IPS-NIHi7 (cell line): ENCODE measurements at regions not wholly inside any gene's neighbourhood (a gene's known extent, or its start where the extent isn't known, plus 50 kb on each side); places are given as distances from the start of the nearest gene placed in this dataset.
"Not testable (repeated sequence)": the region's sequence is repeated elsewhere in the genome, so short reads cannot be mapped to it uniquely, and the experiment has no call there.

ENCODE experiments used
- DNase-seq: peaks from one replicate; pipeline ENCODE4 v3.0.0; 2012; ENCODE audit warnings: mixed read lengths; ENCODE audit errors: extremely low spot score

DNA sequence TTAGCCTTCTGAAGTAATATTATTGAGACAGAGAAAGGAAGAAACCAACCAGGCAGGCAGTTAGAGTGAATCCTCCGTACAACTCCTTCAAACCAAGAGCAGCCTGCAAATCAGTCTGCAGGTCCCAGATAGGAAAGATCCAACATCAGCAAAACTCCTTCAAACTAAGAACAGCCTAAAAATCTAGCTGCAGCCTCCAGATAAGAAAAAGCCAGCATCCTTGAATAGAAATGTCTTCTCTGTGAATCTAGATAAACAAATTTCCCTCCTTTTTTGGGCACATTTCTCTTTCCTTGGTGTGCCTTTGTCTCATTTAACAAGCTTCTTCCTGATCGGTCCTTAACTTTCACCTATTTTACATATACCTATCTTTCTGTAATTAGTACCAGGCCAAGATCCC, 1004.6 kb upstream of the TMEFF2 start:
- DNase-seq: no peak

DNA sequence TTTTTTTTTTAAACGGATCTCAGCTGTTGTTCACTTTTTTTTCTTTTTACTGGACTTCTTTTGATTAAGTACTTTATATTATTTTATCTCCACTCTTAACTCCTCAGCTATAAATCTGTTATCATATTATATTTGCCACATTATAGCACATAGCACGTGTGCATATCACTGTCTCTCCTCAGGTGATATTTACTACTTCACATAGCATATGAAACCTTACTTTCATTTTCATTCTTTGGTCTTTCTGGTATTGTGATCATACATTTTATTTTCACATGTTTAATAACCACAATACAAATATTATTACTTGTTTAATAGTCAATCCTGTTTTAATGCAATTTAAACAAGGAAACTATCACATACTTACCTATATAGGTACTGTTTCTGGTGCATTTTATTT, 993.1 kb upstream of the TMEFF2 start:
- DNase-seq: no peak

DNA sequence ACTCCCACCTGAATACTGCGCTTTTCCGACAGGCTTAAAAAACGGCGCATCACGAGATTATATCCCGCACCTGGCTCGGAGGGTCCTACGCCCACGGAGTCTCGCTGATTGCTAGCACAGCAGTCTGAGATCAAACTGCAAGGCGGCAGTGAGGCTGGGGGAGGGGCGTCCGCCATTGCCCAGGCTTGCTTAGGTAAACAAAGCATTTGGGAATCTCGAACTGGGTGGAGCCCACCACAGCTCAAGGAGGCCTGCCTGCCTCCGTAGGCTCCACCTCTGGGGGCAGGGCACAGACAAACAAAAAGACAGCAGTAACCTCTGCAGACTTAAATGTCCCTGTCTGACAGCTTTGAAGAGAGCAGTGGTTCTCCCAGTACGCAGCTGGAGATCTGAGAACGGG, 976.2 kb upstream of the TMEFF2 start:
- not testable (repeated sequence) for DNase-seq

DNA sequence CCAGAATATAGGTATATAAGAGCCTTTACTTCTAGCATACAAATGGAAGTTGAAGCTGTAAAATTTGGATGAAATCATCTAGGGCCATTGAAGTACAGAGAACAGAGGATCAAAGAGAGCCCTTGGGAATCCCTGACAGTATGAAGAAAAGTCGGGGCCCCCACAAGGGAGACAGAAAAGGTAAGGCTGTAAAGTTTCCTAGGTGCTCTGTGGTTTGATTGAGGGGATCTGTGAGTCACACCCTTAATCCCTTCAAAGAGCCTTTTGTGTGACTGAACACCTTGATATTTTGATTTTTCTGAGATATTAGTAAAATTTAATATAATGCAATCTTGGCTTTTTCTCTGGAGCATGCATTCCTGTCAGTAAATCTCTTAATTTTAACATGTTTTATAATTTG, 961.7 kb upstream of the TMEFF2 start:
- no peak for DNase-seq

DNA sequence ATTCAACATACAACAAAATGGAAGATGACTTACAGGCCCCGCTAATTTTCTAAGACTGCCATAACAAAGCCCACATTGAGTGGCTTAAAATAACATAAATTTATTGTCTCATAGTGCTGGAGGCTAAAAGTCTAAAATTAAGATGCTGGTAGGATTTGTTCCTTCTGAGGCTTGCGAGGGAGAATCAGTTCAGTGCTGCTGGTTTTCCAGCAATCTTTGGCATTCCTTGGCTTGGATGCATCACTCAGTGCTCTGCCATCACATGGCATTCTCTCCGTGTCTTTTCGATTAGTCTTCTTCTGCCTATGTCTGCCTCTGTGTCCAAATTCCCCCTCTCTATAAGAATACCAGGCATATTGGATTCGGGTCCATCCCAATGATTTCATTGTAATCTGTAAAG, 959.3 kb upstream of the TMEFF2 start:
- no peak for DNase-seq

DNA sequence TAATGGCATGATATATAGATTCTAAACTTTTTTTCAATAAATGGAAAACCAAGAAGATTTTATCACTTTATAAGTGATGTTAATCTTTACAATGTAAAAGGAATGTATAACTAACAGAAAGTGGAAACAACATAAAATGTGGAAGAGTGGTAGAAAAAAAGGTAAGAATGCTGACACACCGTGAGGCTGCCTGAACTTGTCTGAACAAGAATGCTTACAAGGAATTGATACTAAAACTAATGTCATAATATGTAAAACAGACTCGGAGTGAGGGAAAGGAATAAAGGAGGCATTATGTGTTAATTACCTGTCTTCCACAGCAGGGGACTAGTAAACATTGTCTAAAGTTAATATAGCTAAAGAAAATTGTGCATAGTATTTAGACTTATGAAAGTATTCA, 958.8 kb upstream of the TMEFF2 start:
- DNase-seq: no peak

DNA sequence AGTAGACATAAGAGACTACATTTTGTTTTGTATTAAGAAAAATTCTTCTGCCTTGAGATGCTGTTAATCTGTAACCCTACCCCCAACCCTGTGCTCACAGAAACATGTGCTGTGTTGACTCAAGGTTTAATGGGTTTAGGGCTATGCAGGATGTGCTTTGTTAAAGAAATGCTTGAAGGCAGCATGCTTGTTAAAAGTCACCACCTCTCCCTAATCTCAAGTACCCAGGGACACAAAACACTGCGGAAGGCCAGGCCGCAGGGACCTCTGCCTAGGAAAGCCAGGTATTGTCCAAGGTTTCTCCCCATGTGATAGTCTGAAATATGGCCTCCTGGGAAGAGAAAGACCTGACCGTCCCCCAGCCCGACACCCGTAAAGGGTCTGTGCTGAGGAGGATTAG, 947.7 kb upstream of the TMEFF2 start:
- DNase-seq: not testable (repeated sequence)

DNA sequence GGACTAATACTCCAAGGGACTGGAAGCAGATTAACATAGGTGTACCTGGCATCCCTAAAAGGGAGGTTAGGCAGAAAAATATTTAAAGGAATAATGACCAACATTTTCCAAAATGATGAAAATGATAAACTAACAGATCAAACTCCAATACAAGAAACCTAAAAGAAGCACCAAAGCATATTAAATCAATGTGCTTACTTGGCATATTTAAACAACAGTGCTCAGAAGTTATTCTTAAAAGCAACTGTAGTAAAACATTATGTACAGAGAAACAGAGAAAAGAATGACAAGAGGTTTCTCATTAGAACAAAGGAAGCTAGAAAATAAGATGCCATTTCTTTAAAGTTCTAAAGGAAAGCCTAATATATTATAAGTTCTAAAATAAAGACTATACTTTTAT, 947.3 kb upstream of the TMEFF2 start:
- DNase-seq: no peak

DNA sequence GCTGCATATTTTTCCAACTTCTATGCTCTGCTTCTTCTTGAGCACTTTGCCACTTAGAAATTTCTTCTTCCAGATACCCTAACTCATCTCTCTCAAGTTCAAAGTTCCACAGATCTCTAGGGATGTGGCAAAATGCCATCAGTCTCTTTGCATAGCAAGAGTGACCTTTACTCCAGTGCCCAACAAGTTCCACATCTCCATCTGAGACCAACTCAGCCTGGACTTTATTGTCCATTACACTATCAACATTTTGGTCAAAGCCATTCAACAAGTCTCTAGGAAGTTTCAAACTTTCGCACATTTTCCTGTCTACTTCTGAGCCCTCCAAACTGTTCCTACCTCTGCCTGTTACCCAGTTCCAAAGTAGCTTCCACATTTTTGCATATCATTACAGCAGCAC, 946.2 kb upstream of the TMEFF2 start:
- DNase-seq: not testable (repeated sequence)

DNA sequence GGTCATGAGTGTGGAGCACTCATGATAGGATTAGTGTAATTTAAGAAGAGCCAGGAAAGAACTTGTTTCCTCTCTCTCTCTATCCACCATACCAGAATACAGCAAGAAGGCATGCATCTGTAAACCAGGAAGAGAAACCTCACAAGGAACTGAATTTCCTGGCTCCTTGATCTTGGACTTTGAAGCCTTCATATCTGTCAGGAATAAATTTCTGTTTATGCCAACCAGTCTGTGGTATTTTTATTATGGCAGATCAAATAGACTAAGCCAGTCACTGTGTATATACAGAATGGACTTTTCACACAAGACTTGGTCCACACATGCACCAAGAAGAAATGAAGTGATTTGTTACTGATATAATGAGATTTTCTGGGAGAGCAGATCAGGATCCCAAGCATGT, 930.1 kb upstream of the TMEFF2 start:
- no peak for DNase-seq

DNA sequence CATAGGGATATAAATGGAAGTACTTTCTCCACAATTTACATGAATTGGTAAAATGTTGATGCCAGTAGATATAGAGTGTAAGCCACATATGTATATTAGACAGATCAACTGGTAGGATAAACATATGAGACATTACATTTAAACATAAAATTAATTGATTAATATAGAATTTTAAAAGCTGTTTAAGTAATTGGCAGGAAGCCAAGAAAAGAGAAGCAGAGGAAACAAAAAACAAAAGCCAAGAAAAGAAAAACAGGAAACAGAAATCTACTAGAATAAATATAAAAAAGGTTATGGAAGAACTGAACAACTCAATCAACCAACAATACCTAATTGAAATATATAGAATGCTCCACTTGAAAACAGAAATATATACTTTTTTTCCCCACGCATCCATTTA, 920.1 kb upstream of the TMEFF2 start:
- DNase-seq: no peak

DNA sequence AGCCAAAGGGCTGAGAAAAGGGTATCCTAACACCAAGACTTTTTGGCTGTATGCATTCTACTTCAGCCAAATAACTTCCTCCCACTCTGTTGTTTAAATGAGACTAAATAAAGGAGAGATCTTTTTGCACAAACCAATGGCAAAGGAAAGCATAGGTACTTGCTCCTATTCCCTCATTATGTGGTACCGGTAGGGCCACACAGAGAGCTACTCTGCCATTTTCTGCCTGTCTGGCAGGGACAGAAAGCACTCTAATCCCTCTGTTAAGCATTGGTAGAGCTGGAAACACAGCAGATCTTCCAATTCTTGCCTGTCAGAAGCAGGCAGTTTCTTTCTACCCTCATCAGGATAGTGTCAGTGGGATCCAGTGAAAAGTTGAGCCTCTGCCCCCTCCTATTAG, 918.3 kb upstream of the TMEFF2 start:
- DNase-seq: no peak

DNA sequence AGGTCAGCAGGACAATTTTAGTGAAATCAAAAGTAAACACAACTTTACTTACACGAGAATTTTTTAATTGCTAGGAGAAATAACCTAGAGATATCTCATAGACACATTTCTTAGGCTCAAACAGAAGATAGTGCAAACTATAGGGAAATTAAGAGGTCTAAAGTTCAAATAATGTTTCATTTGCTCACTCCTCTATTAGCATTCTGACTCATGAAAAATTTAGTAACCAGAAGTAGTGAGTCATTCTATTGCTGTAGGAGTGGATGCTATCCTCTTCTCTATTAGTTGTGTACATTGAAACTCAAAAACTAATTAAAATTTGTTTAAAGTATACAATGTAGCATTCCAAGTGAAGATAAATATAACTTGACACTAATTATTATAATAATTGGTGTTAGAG, 908.3 kb upstream of the TMEFF2 start:
- DNase-seq: no peak

DNA sequence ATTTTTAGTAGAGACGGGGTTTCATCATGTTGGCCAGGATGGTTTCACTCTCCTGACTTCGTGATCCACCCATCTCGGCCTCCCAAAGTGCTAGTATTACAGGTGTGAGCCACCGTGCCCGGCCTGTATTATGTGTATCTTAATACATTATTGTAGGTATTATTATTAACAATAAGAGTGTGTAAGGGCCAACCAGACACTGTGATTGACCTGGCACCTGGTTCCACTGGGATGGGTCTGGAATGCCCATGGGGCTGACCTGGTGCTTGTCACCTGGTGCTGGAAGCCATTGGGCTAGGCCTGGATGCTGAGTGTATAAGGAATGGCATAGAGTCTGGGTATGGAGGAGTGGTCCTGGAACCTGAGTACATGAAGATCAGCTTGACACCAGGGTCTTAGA, 906.9 kb upstream of the TMEFF2 start:
- DNase-seq: no peak

DNA sequence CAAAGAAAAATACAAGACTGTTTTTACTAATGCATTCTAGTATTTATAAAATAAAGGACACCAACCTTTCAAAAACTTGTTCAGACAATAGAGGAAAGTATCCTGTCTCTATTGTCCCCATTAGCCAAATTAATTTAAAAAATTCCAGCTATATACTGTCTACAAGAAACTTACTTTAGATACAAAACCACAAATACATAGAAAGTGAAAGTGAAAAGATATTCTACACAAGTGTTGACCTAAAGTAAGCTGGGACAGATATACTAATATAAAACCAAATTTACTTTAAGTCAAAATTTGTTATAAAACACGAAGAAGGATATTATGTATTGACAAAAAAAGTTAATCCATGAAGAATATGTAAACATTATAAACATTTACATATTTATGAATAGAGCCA, 893.3 kb upstream of the TMEFF2 start:
- DNase-seq: no peak

DNA sequence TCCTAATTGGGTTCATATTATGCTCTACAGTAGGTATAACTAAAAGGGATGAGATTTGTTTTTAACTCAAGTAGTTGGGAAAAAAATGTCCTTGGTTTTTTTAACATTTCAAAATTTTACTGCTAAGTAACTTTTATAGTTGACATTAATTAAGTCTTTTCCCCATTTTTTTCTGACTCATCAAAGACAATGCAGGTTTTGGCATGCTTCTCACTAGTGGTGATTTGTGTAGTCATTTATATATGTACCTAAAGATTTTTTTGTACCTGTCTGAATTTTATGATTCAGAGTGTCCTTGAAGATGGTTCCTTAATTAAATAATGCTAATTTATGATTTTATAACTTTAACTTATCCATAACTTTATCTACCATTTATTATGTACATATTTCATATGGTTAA, 882.3 kb upstream of the TMEFF2 start:
- no peak for DNase-seq

DNA sequence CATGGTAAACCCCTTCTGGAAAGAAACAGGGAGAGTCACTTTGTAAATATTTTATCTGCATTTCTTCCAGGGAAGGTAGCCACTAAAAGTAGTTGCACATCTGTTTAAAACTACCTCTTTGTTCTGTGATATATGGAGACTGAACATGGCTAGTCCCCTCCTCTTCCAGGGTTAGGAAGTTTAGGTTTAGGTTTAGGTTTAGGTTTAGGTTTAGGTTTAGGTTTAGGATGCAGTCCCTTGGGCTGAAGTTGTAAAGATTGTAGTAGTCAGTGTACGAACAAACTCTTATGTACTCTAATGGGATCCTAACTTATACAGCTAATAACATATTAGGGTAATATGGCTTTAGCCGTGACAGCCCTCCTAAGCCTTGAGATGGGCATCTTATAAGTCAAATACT, 880.2 kb upstream of the TMEFF2 start:
- DNase-seq: no peak

DNA sequence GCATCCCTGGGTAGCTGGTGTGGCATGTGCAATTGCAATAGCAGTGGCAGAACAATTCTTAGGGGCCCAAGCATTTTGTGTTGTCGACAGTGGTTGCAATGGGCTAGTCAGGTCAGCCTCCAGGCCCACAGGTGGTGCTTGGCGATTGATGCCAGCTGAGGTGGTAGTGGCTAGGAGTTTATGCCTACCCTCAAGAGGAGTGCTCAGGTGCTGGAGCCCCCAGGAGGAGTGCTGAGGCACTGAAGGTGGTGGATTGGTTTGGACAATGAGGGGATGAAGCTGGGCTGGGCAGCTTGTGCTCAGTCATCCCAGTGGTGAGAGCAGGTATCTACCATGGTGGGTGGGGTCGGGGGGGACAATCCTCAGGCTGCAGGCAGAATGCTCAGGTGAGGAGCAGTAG, 877.9 kb upstream of the TMEFF2 start:
- DNase-seq: no peak

DNA sequence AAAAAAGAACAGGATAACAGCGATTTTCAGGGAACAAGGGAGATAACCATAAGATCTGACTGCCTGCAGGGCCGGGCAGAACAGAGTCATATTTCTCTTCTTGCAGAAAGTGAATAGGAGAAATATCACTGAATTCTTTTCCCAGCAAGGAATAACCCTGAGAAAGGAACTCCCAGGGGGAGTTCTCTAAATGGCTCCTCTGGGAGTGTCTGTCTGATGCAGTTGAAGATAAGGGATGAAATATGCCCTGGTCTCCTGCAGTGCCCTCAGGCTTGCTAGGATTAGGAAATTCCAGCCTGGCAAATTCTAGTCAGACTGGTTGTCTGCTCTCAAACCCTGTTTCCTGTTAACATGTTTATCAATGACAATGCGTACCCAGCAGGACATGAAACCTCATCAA, 830.8 kb upstream of the TMEFF2 start:
- not testable (repeated sequence) for DNase-seq

DNA sequence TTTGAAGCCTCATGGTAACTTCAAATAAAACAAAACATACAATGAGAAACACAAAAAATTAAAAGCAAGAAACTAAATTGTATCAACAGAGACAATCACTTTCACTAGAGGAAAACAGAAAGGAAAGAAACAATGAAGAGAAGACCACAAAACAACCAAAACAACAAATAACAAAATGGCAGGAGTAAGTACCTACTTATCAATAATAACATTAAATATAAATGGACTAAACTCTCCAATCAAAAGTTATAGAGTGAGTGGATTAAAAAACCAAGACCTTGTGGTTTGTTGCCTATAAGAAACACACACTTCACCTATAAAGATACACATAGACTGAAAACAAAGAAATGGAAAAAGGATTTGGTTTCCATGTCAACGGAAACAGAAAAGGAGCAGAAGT, 830.1 kb upstream of the TMEFF2 start:
- DNase-seq: no peak

DNA sequence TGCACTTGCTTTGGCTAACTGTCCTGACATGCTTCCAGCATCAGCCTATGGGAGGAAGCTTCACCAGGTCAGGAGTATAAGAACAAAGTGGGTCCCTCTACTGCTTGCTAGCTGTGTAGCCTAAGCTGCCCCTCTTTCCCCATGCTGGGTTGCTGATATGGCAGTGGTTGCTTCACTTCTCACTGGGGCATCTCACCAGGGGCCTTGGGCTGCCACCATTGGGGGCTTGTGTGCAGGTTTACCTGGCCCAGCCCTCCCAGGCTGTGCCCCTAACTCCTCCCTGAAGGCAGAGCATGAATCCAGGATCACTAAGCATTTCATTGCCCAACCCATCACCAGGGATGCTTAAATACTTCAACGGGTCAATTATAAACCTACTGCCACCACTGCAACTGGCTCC, 817.1 kb upstream of the TMEFF2 start:
- no peak for DNase-seq

DNA sequence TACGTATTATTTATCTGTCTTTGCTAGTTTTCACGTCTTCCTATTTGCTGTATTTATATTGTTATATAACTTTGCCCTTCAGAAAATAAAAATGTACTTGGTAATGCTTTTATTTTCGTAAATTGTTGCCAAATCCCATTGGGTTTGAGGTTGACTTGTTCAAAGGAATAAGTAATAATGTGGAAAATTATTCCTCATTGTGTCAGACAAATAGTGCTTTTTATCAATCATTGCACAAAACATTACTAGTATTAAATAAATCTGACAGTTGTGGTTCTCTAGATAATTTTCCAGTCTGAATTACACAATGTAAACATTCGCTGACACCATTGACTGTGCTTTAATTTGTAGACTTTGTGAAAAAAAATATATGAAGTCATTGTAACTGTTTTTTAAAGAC, 798.3 kb upstream of the TMEFF2 start:
- DNase-seq: no peak

DNA sequence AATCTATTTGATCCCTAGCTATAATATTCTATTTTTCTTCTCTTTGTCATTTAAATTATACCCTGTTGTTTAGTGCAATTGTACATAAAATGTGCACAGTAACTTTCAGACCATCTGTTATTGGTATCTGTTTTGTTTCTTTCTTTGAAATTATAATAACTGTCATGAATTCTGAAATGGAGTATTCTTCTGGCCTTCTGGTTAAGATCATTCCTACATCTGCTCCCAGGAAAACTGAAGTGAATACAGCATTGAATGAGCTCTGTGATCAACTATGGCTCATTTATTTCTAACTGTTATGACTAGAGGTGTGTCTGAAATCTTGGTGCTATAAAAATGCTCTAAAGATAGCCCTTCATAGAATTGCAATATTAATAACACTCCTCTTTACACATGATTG, 788.4 kb upstream of the TMEFF2 start:
- no peak for DNase-seq

DNA sequence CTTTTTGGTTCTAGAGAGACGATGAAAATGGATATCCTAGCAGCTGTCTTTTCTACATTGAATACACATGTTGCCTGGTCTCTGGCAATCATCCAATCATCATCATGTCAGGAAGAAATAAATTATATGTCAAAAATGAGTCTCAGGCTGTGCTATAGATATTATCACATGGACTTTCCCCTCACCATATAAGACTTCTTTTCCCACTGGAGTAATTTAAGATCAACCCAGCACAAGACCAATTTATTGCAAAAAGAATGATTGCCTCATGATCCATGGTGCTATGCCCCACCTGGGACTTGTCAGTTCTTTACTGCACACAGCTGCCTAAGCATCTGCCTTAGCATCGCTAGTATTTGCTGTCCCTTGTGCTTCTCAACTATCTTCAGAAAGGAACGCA, 783.7 kb upstream of the TMEFF2 start:
- no peak for DNase-seq

DNA sequence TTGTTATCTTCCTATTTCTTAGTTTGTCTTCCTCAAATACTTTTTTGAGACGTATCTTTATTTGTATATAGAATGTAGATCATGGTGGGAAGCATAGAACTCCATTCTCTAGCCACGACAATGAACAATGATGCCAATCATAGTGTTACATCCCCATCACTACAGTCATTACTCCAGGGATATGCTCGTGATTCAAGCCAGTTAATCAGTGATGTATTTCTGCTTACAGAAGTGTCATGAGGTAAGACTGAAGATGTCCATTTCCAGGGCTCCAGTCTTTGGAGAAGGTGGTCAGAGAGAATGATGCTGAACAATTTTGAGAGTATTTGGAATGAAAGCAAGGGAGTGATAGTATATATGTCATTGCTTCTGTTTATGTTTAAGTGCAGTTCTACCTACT, 777.2 kb upstream of the TMEFF2 start:
- DNase-seq: no peak
